Naive thymus-derived CD4-positive, alpha-beta T cell (primary cell): ENCODE measurements at regions not wholly inside any gene's neighbourhood (a gene's known extent, or its start where the extent isn't known, plus 50 kb on each side); places are given as distances from the start of the nearest gene placed in this dataset.
"Not testable (repeated sequence)": the region's sequence is repeated elsewhere in the genome, so short reads cannot be mapped to it uniquely, and the experiment has no call there.

Source experiments
- ATAC-seq: fragments of 150-1000 bp; cut with Tn5 transposase; 2 replicates; pipeline ENCODE4 v1.10.0; 2021; ENCODE audit warnings: mild to moderate bottlenecking, moderate library complexity
- CTCF ChIA-PET: fragments of 350-600 bp; sonication (Branson Sonifier 250); formaldehyde crosslinking; loops from one replicate; lab custom pipeline; 2021; ENCODE audit warnings: antibody characterized with exemption; lab: Charles Lee
- POLR2A ChIA-PET: fragments of 350-600 bp; sonication (Branson Sonifier 250); formaldehyde crosslinking; loops from one replicate; lab custom pipeline; 2021; ENCODE audit warnings: antibody characterized with exemption, inconsistent platforms; lab: Charles Lee
- DNase-seq, 9 donors: peaks; one replicate each; pipeline versions ENCODE4 v3.0.0 to v3.0.0-alpha.2; 2020 to 2022; ENCODE audit warnings: mixed read lengths in 1 of 9
- H3K27ac ChIP-seq: one replicate; pipeline ENCODE4 v1.7.0; 2013; ENCODE audit warnings: mild to moderate bottlenecking, low read depth, low read length, moderate library complexity
- H3K27me3 ChIP-seq, 2 donors: one replicate each; pipeline ENCODE4 v1.7.0; 2013; ENCODE audit warnings: low read length in 2 of 2, mild to moderate bottlenecking in 2 of 2, moderate library complexity in 2 of 2; ENCODE audit not compliant: control insufficient read depth in 2 of 2, insufficient read depth in 2 of 2
- H3K36me3 ChIP-seq, 3 experiments: 1 replicate in 2 of 3; 2 replicates in 1 of 3; pipeline ENCODE4 v1.7.0; 2013; ENCODE audit warnings: low read length in 3 of 3, mild to moderate bottlenecking in 3 of 3, moderate library complexity in 1 of 3; ENCODE audit not compliant: insufficient read depth in 3 of 3, control insufficient read depth in 2 of 3
- H3K4me1 ChIP-seq, 2 donors: one replicate each; pipeline ENCODE4 v1.7.0; 2013; ENCODE audit warnings: low read length in 2 of 2, mild to moderate bottlenecking in 2 of 2, moderate library complexity in 1 of 2; ENCODE audit not compliant: control insufficient read depth in 2 of 2, insufficient read depth in 2 of 2
- H3K4me3 ChIP-seq: 2 replicates; pipeline ENCODE4 v1.7.0; 2013; ENCODE audit warnings: mild to moderate bottlenecking, low read length
- H3K9me3 ChIP-seq, 3 experiments: 1 replicate in 2 of 3; 2 replicates in 1 of 3; pipeline ENCODE4 v1.7.0; 2013; ENCODE audit warnings: low read length in 3 of 3; ENCODE audit not compliant: control insufficient read depth in 2 of 3
- H3K27ac Mint-ChIP-seq, 9 donors: one replicate each; pipeline ENCODE4 v1.8.0; 2020 to 2022; ENCODE audit warnings: mixed read lengths in 9 of 9, mild to moderate bottlenecking in 8 of 9, moderate library complexity in 5 of 9, inconsistent platforms in 2 of 9
- H3K27me3 Mint-ChIP-seq, 5 donors: one replicate each; pipeline ENCODE4 v1.8.0; 2021 to 2022; ENCODE audit warnings: mixed read lengths in 5 of 5, mild to moderate bottlenecking in 1 of 5
- H3K36me3 Mint-ChIP-seq, 5 donors: one replicate each; pipeline ENCODE4 v1.8.0; 2020 to 2022; ENCODE audit warnings: mixed read lengths in 5 of 5, mild to moderate bottlenecking in 3 of 5, inconsistent platforms in 1 of 5
- H3K4me1 Mint-ChIP-seq, 7 donors: one replicate each; pipeline ENCODE4 v1.8.0; 2020 to 2022; ENCODE audit warnings: mixed read lengths in 7 of 7, mild to moderate bottlenecking in 3 of 7, inconsistent platforms in 1 of 7
- H3K4me3 Mint-ChIP-seq, 10 donors: one replicate each; pipeline ENCODE4 v1.8.0; 2020 to 2022; ENCODE audit warnings: mild to moderate bottlenecking in 10 of 10, mixed read lengths in 10 of 10, moderate library complexity in 6 of 10, inconsistent platforms in 2 of 10
- H3K9me3 Mint-ChIP-seq, 11 donors: one replicate each; pipeline ENCODE4 v1.8.0; 2020 to 2022; ENCODE audit warnings: mixed read lengths in 11 of 11, mild to moderate bottlenecking in 4 of 11, inconsistent platforms in 1 of 11, moderate library complexity in 1 of 11
- intact Hi-C, 2 donors: fragments of 100-400 bp; cut with micrococcal nuclease; formaldehyde crosslinking; loops; one replicate each; pipeline ENCODE4 v1.15.1; 2023

DNA sequence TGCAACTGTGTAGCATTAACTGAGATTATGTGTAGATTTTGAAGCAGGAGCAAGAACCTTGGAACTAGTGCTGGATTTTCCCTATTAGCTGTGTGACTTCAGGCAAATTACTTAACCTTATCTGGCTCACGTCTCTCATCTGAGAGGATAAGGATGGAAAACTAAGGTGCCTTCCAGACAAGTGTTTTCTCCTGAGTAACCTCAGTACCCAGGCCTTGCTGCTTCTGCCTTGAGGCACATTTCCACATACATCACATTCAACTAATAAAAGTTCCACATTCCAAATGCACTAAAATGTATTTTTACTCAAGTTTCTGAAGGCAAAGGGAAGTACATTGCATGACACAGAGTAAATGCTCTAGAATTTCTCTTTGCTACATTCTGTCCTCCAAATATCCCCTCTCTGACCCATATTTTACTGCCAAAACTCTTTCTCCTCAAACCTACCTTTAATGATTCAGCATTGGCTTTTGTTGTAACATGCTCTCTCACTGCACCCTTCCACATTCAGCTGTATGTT lies 195.4 kb upstream of the ADGRL3 start:
- POLR2A ChIA-PET, result no interaction called here
- Mint-ChIP-seq H3K4me1 (no peaks in the 10 kb centered on the region), H3K9me3 (peaks cover 0 to 33% (median 10%) of the 10 kb centered on the region in 11 donors), H3K27me3 (no peaks in the 10 kb centered on the region), H3K27ac (no peak overlapping the region), H3K36me3 (no peaks in the 10 kb centered on the region), H3K4me3 (no peak overlapping the region)
- CTCF ChIA-PET, result no interaction called here
- Histone ChIP-seq H3K27me3 (no peaks in the 10 kb centered on the region), H3K27ac (no peak overlapping the region), H3K4me3 (no peak overlapping the region), H3K9me3 (no peaks in the 10 kb centered on the region), H3K4me1 (no peaks in the 10 kb centered on the region), H3K36me3 (no peaks in the 10 kb centered on the region)
- ATAC-seq (no peak), DNase-seq (no peak)
- intact Hi-C loops, result no loop called here

- Histone ChIP-seq H3K27me3 (no peaks in the 10 kb centered on the region), H3K27ac (no peak overlapping the region), H3K36me3 (no peaks in the 10 kb centered on the region), H3K9me3 (no peaks in the 10 kb centered on the region), H3K4me1 (no peaks in the 10 kb centered on the region), H3K4me3 (no peak overlapping the region)
- Mint-ChIP-seq H3K27me3 (no peaks in the 10 kb centered on the region), H3K9me3 (peaks cover 0 to 26% (median 14%) of the 10 kb centered on the region in 11 donors), H3K4me1 (no peaks in the 10 kb centered on the region), H3K36me3 (peaks cover 0 to 4% (median 0%) of the 10 kb centered on the region in 5 donors), H3K4me3 (no peak overlapping the region), H3K27ac (no peak overlapping the region)
- CTCF ChIA-PET, result no interaction called here
- DNase-seq, result no peak
- intact Hi-C loops, result no loop called here
- no peak for ATAC-seq
- POLR2A ChIA-PET, result no interaction called here
Measured at GRCh38 chr4:61011051-61011450, 189.1 kb upstream of the ADGRL3 start.

DNA sequence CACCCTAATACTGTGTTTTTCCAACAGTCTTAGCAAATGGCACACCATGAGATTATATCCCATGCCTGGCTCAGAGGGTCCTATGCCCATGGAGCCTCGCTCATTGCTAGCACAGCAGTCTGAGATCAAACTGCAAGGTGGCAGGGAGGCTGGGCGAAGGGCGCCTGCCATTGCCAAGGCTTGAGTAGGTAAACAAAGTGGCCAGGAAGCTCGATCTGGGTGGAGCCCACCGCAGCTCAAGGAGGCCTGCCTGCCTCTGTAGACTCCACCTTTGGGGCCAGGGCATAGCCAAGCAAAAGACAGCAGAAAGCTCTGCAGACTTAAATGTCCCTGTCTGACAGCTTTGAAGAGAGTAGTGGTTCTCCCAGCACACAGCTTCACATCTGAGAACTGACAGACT lies 188.2 kb upstream of the ADGRL3 start:
- H3K4me1 Mint-ChIP-seq, H3K36me3 ChIP-seq, POLR2A ChIA-PET, H3K27me3 ChIP-seq, H3K27me3 Mint-ChIP-seq, H3K27ac Mint-ChIP-seq, H3K4me3 ChIP-seq, ATAC-seq, DNase-seq, CTCF ChIA-PET, H3K36me3 Mint-ChIP-seq, H3K4me3 Mint-ChIP-seq, intact Hi-C loops, H3K4me1 ChIP-seq, H3K27ac ChIP-seq, H3K9me3 ChIP-seq: not testable (repeated sequence)
- peaks cover 0 to 26% (median 14%) of the 10 kb centered on the region in 11 donors for H3K9me3 Mint-ChIP-seq

DNA sequence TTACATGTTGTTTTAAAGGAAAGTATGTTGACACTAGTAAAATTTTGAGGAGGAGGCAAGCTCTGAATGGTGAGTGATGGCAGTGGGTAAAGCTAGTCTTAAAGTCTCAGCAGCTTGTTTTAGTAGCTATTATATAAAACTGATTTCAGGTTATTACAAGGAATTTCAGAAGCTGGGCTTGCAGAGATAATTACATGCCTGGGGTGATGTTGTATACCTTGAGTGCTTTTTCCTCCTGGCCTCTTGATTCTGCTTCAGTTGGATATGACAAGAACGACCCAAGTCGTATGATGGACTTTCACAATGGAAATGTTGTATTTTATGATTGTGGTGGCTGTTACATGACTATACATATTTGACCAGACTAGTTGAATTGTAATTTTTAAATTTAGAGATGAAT lies 175.5 kb upstream of the ADGRL3 start:
- ChIA-PET CTCF (no interaction called here), POLR2A (no interaction called here)
- H3K4me3 Mint-ChIP-seq, result no peak overlapping the region
- no peak overlapping the region for H3K27ac ChIP-seq
- H3K27ac Mint-ChIP-seq, result no peak overlapping the region
- no peaks in the 10 kb centered on the region for H3K36me3 Mint-ChIP-seq
- DNase-seq (no peak), ATAC-seq (no peak)
- H3K9me3 Mint-ChIP-seq, result peaks cover 0 to 25% (median 15%) of the 10 kb centered on the region in 11 donors
- no peaks in the 10 kb centered on the region for H3K36me3 ChIP-seq
- no peaks in the 10 kb centered on the region for H3K4me1 Mint-ChIP-seq
- no peaks in the 10 kb centered on the region for H3K27me3 ChIP-seq
- H3K4me1 ChIP-seq, result no peaks in the 10 kb centered on the region
- no peak overlapping the region for H3K4me3 ChIP-seq
- intact Hi-C loops, result no loop called here
- peaks cover 0 to 1% (median 0%) of the 10 kb centered on the region in 3 experiments for H3K9me3 ChIP-seq
- no peaks in the 10 kb centered on the region for H3K27me3 Mint-ChIP-seq

GRCh38 chr4:61027939-61028338 lies 172.2 kb upstream of the ADGRL3 start:
- H3K4me1 ChIP-seq, result no peaks in the 10 kb centered on the region
- Mint-ChIP-seq H3K36me3 (no peaks in the 10 kb centered on the region), H3K27me3 (no peaks in the 10 kb centered on the region), H3K9me3 (peaks cover 0 to 25% (median 5%) of the 10 kb centered on the region in 11 donors), H3K4me3 (no peak overlapping the region), H3K27ac (no peak overlapping the region), H3K4me1 (no peaks in the 10 kb centered on the region)
- no peaks in the 10 kb centered on the region for H3K27me3 ChIP-seq
- ATAC-seq (no peak), DNase-seq (no peak)
- intact Hi-C loops, result no loop called here
- H3K9me3 ChIP-seq, result peaks cover 0 to 3% (median 0%) of the 10 kb centered on the region in 3 experiments
- no peak overlapping the region for H3K27ac ChIP-seq
- H3K36me3 ChIP-seq, result no peaks in the 10 kb centered on the region
- ChIA-PET CTCF (no interaction called here), POLR2A (no interaction called here)
- no peak overlapping the region for H3K4me3 ChIP-seq

- H3K27me3 Mint-ChIP-seq, result no peaks in the 10 kb centered on the region
- intact Hi-C loops, result no loop called here
- no peak for DNase-seq
- ChIA-PET POLR2A (no interaction called here), CTCF (no interaction called here)
- peaks cover 0 to 10% (median 3%) of the 10 kb centered on the region in 11 donors for H3K9me3 Mint-ChIP-seq
- ATAC-seq, result no peak
- no peak overlapping the region for H3K4me3 Mint-ChIP-seq
- no peaks in the 10 kb centered on the region for H3K36me3 Mint-ChIP-seq
- Histone ChIP-seq H3K4me3 (no peak overlapping the region), H3K36me3 (no peaks in the 10 kb centered on the region), H3K27ac (no peak overlapping the region), H3K9me3 (no peaks in the 10 kb centered on the region), H3K4me1 (no peaks in the 10 kb centered on the region), H3K27me3 (no peaks in the 10 kb centered on the region)
- peaks cover 0 to 2% (median 0%) of the 10 kb centered on the region in 7 donors for H3K4me1 Mint-ChIP-seq
- no peak overlapping the region for H3K27ac Mint-ChIP-seq
Measured at GRCh38 chr4:61036071-61036684, 163.9 kb upstream of the ADGRL3 start.

DNA sequence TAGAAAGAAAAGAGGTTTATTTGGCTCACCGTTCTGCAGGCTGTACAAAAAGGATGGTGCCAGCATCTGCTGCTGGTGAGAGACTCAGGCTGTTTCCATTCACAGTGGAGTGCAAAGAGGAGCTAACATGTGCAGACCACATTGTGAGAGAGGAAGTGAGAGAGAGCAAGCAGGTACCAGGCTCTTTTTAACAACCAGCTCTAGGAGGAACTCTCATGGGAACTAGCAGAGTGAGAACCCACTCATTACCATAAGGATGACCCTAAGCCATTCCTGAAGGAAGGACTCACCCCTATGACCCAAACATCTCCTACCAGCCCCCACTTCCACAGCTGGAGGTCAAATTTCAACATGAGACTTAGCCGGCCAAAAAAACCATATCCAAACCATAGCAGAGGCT lies 158.6 kb upstream of the ADGRL3 start:
- ChIA-PET POLR2A (no interaction called here), CTCF (no interaction called here)
- Mint-ChIP-seq H3K27me3 (no peaks in the 10 kb centered on the region), H3K36me3 (no peaks in the 10 kb centered on the region), H3K4me3 (no peak overlapping the region), H3K4me1 (peaks cover 0 to 2% (median 0%) of the 10 kb centered on the region in 7 donors), H3K9me3 (peaks cover 0 to 27% (median 7%) of the 10 kb centered on the region in 11 donors), H3K27ac (no peak overlapping the region)
- no peaks in the 10 kb centered on the region for H3K4me1 ChIP-seq
- H3K36me3 ChIP-seq, result no peaks in the 10 kb centered on the region
- intact Hi-C loops, result no loop called here
- H3K9me3 ChIP-seq, result no peaks in the 10 kb centered on the region
- DNase-seq, result no peak
- H3K27me3 ChIP-seq, result no peaks in the 10 kb centered on the region
- no peak overlapping the region for H3K4me3 ChIP-seq
- H3K27ac ChIP-seq, result no peak overlapping the region
- no peak for ATAC-seq
